C4-2B (cell line): ENCODE measurements at regions not wholly inside any gene's neighbourhood (a gene's known extent, or its start where the extent isn't known, plus 50 kb on each side); places are given as distances from the start of the nearest gene placed in this dataset.

Source experiments
- CTCF ChIP-seq: fragments of 450-650 bp; conservative IDR thresholded peaks from 2 replicates; pipeline ENCODE4 v1.5.1; 2017; ENCODE audit warnings: mild to moderate bottlenecking
- ZFX ChIP-seq: fragments of 450-650 bp; IDR thresholded peaks from 2 replicates; pipeline ENCODE4 v1.6.1; 2017

GRCh38 chr2:215522237-215522636 is 86.4 kb upstream of the FN1 start:
- TF ChIP-seq CTCF (no peak), ZFX (no peak)
